ENCODE measurements at regions not wholly inside any gene's neighbourhood (a gene's known extent, or its start where the extent isn't known, plus 50 kb on each side); places are given as distances from the start of the nearest gene placed in this dataset.

GRCh38 chr16:9232102-9232770 lies 140.8 kb downstream of the HAPSTR1 start:
- H3K9me3 ChIP-seq (ENCODE audit: control insufficient read depth, insufficient read depth, low read depth, low read length), result no peaks in the 10 kb centered on the region

GRCh38 chr16:9235867-9236266 lies 144.4 kb downstream of the HAPSTR1 start:
- ChIA-PET POLR2A (interaction anchor here (0.6 kb wide), 1 partner anchor 9 kb away, joined by 3 read pairs; no protein-coding TSS in a partner anchor), CTCF (no interaction called here)
- in situ Hi-C loops (cut with HindIII; ENCODE audit: low pct_unique_long_range_greater_than_20kb, low sequenced_read_pairs) (no loop called here), intact Hi-C loops (cut with micrococcal nuclease; ENCODE audit: unreplicated experiment) (no loop called here)
- Histone ChIP-seq H3K9me3 (ENCODE audit: control insufficient read depth, insufficient read depth, low read depth, low read length) (no peaks in the 10 kb centered on the region), H3K27me3 (ENCODE audit: control insufficient read depth, insufficient read depth, low read length) (peaks cover 5% of the 10 kb centered on the region), H3K4me1 (ENCODE audit: control insufficient read depth, insufficient read depth, low read length) (no peaks in the 10 kb centered on the region), H3K4me3 (ENCODE audit: low read depth in 2 of 2, low read length in 2 of 2) (no peak overlapping the region), H3K27ac (ENCODE audit: low read length) (no peak overlapping the region), H3K36me3 (ENCODE audit: control insufficient read depth, insufficient read depth, low read length) (no peaks in the 10 kb centered on the region)
- no peak for TF ChIP-seq POLR2AphosphoS5 (IDR thresholded peaks at IDR 0.05; ENCODE audit: low read depth, low read length)
- TF ChIP-seq SIN3A (IDR thresholded peaks at IDR 0.05; ENCODE audit: borderline replicate concordance, insufficient read depth, low read depth, low read length), result no peak
- no peak for TF ChIP-seq REST (IDR thresholded peaks at IDR 0.05; ENCODE audit: insufficient read depth in 1 of 2, low read depth in 2 of 2, low read length in 1 of 2)
- no peak for TF ChIP-seq CTCF (IDR thresholded peaks at IDR 0.05)
- no peak for TF ChIP-seq TCF7L2 (IDR thresholded peaks at IDR 0.05; ENCODE audit: low read depth, low read length)
- DNase-seq (ENCODE audit: low read depth, low spot score) (no peak), ATAC-seq (no peak)
- BruUV-seq (replicated peaks), result no TSS peak

More at GRCh38 chr16:9232102-9232770, 140.8 kb downstream of the HAPSTR1 start:
- no peak overlapping the region for H3K27ac ChIP-seq (ENCODE audit: low read length)
- H3K4me3 ChIP-seq (ENCODE audit: low read depth in 2 of 2, low read length in 2 of 2), result no peak overlapping the region
- in situ Hi-C loops (cut with HindIII; ENCODE audit: low pct_unique_long_range_greater_than_20kb, low sequenced_read_pairs), result no loop called here
- no peaks in the 10 kb centered on the region for H3K4me1 ChIP-seq (ENCODE audit: control insufficient read depth, insufficient read depth, low read length)
- DNase-seq (ENCODE audit: low read depth, low spot score) (no peak), ATAC-seq (no peak)
- no peaks in the 10 kb centered on the region for H3K36me3 ChIP-seq (ENCODE audit: control insufficient read depth, insufficient read depth, low read length)
- peaks cover 8% of the 10 kb centered on the region for H3K27me3 ChIP-seq (ENCODE audit: control insufficient read depth, insufficient read depth, low read length)
- POLR2A ChIA-PET, result interaction anchor here (0.7 kb wide), 1 partner anchor 1863 kb away, joined by 3 read pairs; no protein-coding TSS in a partner anchor
- CTCF ChIA-PET, result no interaction called here
- no TSS peak for BruUV-seq (replicated peaks)
- TF ChIP-seq SIN3A (IDR thresholded peaks at IDR 0.05; ENCODE audit: borderline replicate concordance, insufficient read depth, low read depth, low read length) (no peak), REST (IDR thresholded peaks at IDR 0.05; ENCODE audit: insufficient read depth in 1 of 2, low read depth in 2 of 2, low read length in 1 of 2) (no peak), POLR2AphosphoS5 (IDR thresholded peaks at IDR 0.05; ENCODE audit: low read depth, low read length) (no peak), TCF7L2 (IDR thresholded peaks at IDR 0.05; ENCODE audit: low read depth, low read length) (no peak), CTCF (IDR thresholded peaks at IDR 0.05) (no peak)
- intact Hi-C loops (cut with micrococcal nuclease; ENCODE audit: unreplicated experiment), result no loop called here
